HG03520 (cell line): ENCODE measurements at regions not wholly inside any gene's neighbourhood (a gene's known extent, or its start where the extent isn't known, plus 50 kb on each side); places are given as distances from the start of the nearest gene placed in this dataset.

Source experiments
- ATAC-seq: cut with Tn5 transposase; IDR thresholded peaks from one replicate; pipeline ENCODE4 v1.9.1; 2021; ENCODE audit warnings: mild to moderate bottlenecking, moderate library complexity; ENCODE audit not compliant: unreplicated experiment

GRCh38 chr12:34391771-34392581 is 369.7 kb downstream of the ALG10 start:
- ATAC-seq: no peak

GRCh38 chr12:34392741-34393085 is 370.4 kb downstream of the ALG10 start:
- ATAC-seq: no peak

GRCh38 chr12:34393086-34393820 is 371.0 kb downstream of the ALG10 start:
- no peak for ATAC-seq

GRCh38 chr12:34393821-34394150 is 371.5 kb downstream of the ALG10 start:
- ATAC-seq: no peak

GRCh38 chr12:34394211-34395055 is 372.1 kb downstream of the ALG10 start:
- no peak for ATAC-seq

- ATAC-seq: no peak
These were observed 373.0 kb downstream of the ALG10 start for GRCh38 chr12:34395056-34396005.

- ATAC-seq: no peak
These were observed 373.9 kb downstream of the ALG10 start for GRCh38 chr12:34396006-34396860.

- no peak for ATAC-seq
These were observed 374.7 kb downstream of the ALG10 start for GRCh38 chr12:34396861-34397590.

GRCh38 chr12:34397591-34398365 is 375.5 kb downstream of the ALG10 start:
- no peak for ATAC-seq

GRCh38 chr12:34398366-34398705 is 376.0 kb downstream of the ALG10 start:
- no peak for ATAC-seq

GRCh38 chr12:34398706-34399630 is 376.7 kb downstream of the ALG10 start:
- ATAC-seq: no peak

GRCh38 chr12:34399631-34400410 is 377.5 kb downstream of the ALG10 start:
- no peak for ATAC-seq

GRCh38 chr12:34400411-34400881 is 378.1 kb downstream of the ALG10 start:
- ATAC-seq: no peak

GRCh38 chr12:34400986-34401658 is 378.8 kb downstream of the ALG10 start:
- ATAC-seq: no peak

GRCh38 chr12:34401659-34402227 is 379.4 kb downstream of the ALG10 start:
- ATAC-seq: no peak
